B cell (primary cell): ENCODE measurements at regions not wholly inside any gene's neighbourhood (a gene's known extent, or its start where the extent isn't known, plus 50 kb on each side); places are given as distances from the start of the nearest gene placed in this dataset.

Experiments
- EZH2 ChIP-seq: IDR thresholded peaks from 2 replicates; pipeline ENCODE4 v1.6.1; 2012; ENCODE audit warnings: borderline replicate concordance, low read depth, mild to moderate bottlenecking, moderate library complexity, low read length; ENCODE audit not compliant: insufficient read depth, poor library complexity, severe bottlenecking
- TF ChIP-seq, protein P1 (sequence below): fragments of 200-600 bp; IDR thresholded peaks from one replicate; pipeline ENCODE4 v1.8.0; 2022; ENCODE audit warnings: antibody characterized with exemption, mild to moderate bottlenecking

DNA sequence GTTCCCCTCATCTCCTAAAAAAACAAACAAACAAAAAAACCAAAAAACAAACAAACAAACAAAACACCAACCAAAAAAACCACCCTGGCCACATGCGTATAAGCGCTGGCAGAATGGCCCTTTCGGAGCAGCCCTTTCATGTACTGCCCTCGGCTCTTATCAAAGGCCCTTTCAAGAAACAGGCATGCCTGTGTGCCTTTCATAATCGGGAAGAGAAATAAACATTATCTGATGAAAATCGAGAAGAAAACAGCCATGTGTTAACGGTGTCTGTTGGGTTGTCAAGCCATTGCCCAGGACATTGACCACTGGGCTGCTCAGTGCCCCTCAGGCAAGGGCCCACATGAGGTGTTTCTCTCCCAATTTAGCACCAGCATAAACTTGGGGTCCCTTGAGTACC lies 68.3 kb downstream of the PJA1 start:
- TF ChIP-seq, protein P1, sequence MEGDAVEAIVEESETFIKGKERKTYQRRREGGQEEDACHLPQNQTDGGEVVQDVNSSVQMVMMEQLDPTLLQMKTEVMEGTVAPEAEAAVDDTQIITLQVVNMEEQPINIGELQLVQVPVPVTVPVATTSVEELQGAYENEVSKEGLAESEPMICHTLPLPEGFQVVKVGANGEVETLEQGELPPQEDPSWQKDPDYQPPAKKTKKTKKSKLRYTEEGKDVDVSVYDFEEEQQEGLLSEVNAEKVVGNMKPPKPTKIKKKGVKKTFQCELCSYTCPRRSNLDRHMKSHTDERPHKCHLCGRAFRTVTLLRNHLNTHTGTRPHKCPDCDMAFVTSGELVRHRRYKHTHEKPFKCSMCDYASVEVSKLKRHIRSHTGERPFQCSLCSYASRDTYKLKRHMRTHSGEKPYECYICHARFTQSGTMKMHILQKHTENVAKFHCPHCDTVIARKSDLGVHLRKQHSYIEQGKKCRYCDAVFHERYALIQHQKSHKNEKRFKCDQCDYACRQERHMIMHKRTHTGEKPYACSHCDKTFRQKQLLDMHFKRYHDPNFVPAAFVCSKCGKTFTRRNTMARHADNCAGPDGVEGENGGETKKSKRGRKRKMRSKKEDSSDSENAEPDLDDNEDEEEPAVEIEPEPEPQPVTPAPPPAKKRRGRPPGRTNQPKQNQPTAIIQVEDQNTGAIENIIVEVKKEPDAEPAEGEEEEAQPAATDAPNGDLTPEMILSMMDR, result no peak
- no peak for TF ChIP-seq EZH2
